Prostate gland (tissue), 2 donors: ENCODE measurements at regions not wholly inside any gene's neighbourhood (a gene's known extent, or its start where the extent isn't known, plus 50 kb on each side); places are given as distances from the start of the nearest gene placed in this dataset.

Source experiments
- DNase-seq: peaks from one replicate; pipeline ENCODE4 v3.0.0-alpha.2; 2019; ENCODE audit warnings: low spot score
- H3K27ac ChIP-seq, 2 donors: fragments of 200-600 bp; sonication (generic); 2 replicates each; pipeline ENCODE4 v1.5.1; 2017 to 2019
- H3K27me3 ChIP-seq: fragments of 200-600 bp; sonication (generic); replicated peaks from 2 replicates; pipeline ENCODE4 v1.5.1; 2019; ENCODE audit not compliant: insufficient read depth
- H3K36me3 ChIP-seq, 2 donors: fragments of 200-600 bp; sonication (generic); 1 replicate in 1 of 2; 2 replicates in 1 of 2; pipeline versions ENCODE4 v1.5.1 to v1.8.1; 2017 to 2019
- H3K4me1 ChIP-seq: fragments of 200-600 bp; sonication (generic); replicated peaks from 2 replicates; pipeline ENCODE4 v1.5.1; 2019
- H3K4me3 ChIP-seq, 2 donors: fragments of 200-600 bp; sonication (generic); 2 replicates each; pipeline ENCODE4 v1.5.1; 2017 to 2019
- H3K9me3 ChIP-seq: fragments of 200-600 bp; sonication (generic); 2 replicates; pipeline ENCODE4 v1.5.1; 2017
- POLR2A ChIP-seq: fragments of 450-650 bp; IDR thresholded peaks from one replicate; pipeline ENCODE4 v1.6.1; 2016; ENCODE audit warnings: antibody characterized with exemption, mild to moderate bottlenecking
- POLR2AphosphoS5 ChIP-seq: sonication (generic); formaldehyde crosslinking; IDR thresholded peaks from one replicate; pipeline ENCODE4 v1.6.1; 2017; ENCODE audit warnings: antibody characterized with exemption
- WGBS: methylation state at CpG from one replicate; pipeline ENCODE4 v1.1.5; 2018; 5-methylcytosine and 5-hydroxymethylcytosine counted together
- intact Hi-C: fragments of 100-400 bp; cut with DNase I; formaldehyde crosslinking; loops from one replicate; pipeline ENCODE4 v1.14.2; 2022
- TF ChIP-seq, protein P1 (sequence below), 4 experiments: fragments of 200-600 bp in 2 of 4; fragments of 450-650 bp in 2 of 4; sonication (generic) in 2 of 4; IDR thresholded peaks; 1 replicate in 3 of 4; 2 replicates in 1 of 4; pipeline ENCODE4 v1.5.1; 2016 to 2019; ENCODE audit warnings: antibody characterized with exemption in 4 of 4, mild to moderate bottlenecking in 2 of 4, moderate library complexity in 2 of 4

DNA sequence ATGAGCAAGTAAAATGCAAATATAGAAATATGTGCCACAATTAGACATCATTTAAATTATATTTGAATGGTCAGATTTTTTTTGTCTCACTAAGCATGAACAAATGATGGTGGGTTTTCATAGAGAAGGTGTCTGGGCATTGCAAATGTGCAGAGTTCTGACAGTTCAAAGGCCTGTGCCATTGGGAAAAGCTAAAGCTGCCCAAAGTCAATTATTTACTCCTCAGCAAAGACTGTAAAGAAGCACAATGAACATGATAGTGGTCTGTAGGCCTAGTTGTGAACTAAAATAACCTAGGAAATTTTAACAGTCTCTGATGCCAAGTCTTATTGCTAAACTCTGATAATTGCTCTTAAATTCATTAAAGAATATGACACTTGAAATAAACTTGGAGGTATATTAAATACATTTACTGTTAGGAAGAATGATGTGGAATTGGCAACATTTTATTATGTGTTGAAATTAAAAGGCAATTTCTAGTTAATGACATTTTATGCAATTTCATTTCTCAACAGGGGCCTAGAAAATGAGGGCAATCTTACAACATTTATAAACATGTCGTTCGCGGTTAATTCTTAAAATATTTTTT is 874.3 kb upstream of the ADAMTS5 start:
- Histone ChIP-seq H3K27me3 (no peaks in the 10 kb centered on the region), H3K36me3 (no peaks in the 10 kb centered on the region), H3K4me1 (no peaks in the 10 kb centered on the region), H3K9me3 (no peaks in the 10 kb centered on the region), H3K27ac (no peak overlapping the region), H3K4me3 (no peak overlapping the region)
- DNase-seq = no peak
- 95% methylated on average over 3 of the region's 3 CpGs for WGBS
- TF ChIP-seq, protein P1, sequence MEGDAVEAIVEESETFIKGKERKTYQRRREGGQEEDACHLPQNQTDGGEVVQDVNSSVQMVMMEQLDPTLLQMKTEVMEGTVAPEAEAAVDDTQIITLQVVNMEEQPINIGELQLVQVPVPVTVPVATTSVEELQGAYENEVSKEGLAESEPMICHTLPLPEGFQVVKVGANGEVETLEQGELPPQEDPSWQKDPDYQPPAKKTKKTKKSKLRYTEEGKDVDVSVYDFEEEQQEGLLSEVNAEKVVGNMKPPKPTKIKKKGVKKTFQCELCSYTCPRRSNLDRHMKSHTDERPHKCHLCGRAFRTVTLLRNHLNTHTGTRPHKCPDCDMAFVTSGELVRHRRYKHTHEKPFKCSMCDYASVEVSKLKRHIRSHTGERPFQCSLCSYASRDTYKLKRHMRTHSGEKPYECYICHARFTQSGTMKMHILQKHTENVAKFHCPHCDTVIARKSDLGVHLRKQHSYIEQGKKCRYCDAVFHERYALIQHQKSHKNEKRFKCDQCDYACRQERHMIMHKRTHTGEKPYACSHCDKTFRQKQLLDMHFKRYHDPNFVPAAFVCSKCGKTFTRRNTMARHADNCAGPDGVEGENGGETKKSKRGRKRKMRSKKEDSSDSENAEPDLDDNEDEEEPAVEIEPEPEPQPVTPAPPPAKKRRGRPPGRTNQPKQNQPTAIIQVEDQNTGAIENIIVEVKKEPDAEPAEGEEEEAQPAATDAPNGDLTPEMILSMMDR (IDR thresholded peaks at IDR 0.05) = no peak
- no peak for TF ChIP-seq POLR2A
- no peak for TF ChIP-seq POLR2AphosphoS5
- intact Hi-C loops = no loop called here

DNA sequence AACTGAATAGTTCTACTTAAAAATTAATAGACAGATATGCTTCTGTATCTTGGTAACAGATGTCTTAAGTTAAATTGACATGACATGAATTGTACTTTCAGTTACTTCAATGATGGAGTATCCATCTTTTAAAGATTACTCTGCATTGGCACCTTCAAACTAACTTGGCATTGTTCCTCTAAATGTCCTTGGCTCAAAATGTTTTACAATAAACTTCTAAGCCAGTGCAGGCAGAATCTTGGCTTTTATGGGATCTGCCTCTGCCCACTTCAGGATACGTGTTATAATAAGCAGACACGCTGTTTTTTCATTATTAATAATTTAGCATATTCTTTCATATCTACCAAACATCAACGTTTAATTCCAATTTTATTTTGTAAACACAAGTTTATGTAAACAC is 873.4 kb upstream of the ADAMTS5 start:
- peak; percentile 8 for DNase-seq
- no peaks in the 10 kb centered on the region for H3K36me3 ChIP-seq
- 13% methylated on average over 3 of the region's 3 CpGs for WGBS
- no peak overlapping the region for H3K4me3 ChIP-seq
- H3K4me1 ChIP-seq = no peaks in the 10 kb centered on the region
- no peaks in the 10 kb centered on the region for H3K27me3 ChIP-seq
- TF ChIP-seq POLR2AphosphoS5 (no peak), POLR2A (no peak)
- TF ChIP-seq, protein P1 (IDR thresholded peaks at IDR 0.05) = no peak
- H3K9me3 ChIP-seq = no peaks in the 10 kb centered on the region
- H3K27ac ChIP-seq = no peak overlapping the region
- intact Hi-C loops = no loop called here

DNA sequence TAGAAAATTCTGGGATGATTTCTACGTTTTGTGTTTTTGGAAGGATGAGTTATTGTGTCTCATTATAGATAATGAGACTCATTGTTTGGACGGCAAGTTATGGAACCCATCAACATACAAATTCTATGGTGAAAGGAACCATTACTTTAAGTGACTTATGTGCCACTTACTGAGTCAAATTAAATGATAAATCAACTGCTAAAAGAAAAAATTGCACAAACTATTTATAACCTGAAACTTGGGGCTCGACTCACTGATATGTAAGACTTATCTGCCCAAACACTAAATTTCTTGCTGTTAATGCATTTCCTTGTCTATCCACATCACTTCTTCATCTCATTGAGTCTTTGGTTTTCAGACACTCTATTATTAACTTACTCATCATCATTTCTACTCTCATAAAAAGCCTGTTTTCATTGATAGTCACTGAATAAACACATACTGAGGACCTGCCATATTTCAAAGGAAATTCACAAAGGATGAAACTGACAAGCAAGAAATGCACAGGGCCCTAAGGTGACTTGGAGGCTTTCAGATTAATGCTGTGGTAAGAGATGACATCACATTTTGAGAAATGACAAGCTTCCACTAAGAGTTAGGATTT is 872.7 kb upstream of the ADAMTS5 start:
- no peaks in the 10 kb centered on the region for H3K4me1 ChIP-seq
- intact Hi-C loops = no loop called here
- H3K36me3 ChIP-seq = no peaks in the 10 kb centered on the region
- DNase-seq = no peak
- 62% methylated on average over 3 of the region's 3 CpGs for WGBS
- H3K27ac ChIP-seq = no peak overlapping the region
- H3K9me3 ChIP-seq = no peaks in the 10 kb centered on the region
- no peak overlapping the region for H3K4me3 ChIP-seq
- TF ChIP-seq, protein P1 (IDR thresholded peaks at IDR 0.05) = no peak
- TF ChIP-seq POLR2AphosphoS5 = no peak
- TF ChIP-seq POLR2A = no peak
- no peaks in the 10 kb centered on the region for H3K27me3 ChIP-seq

DNA sequence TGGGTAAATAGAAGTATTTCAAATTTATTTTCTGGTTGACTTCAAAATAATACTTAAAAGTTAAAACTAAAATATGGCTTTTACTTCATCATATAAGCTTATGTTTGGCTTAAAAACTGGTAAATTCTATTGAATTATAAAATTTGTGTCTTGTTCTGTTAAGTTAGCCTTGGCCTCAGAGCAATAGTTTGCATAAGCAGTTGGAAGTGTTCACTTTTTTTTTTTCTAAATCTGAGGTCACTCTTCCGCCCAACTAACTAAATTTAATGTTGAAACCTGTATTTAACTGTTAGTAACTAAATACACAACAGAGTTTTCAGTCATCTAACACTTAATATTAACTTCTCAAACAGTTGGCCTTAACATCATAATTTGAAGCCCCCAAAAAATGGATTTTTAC is 871.7 kb upstream of the ADAMTS5 start:
- H3K9me3 ChIP-seq = no peaks in the 10 kb centered on the region
- intact Hi-C loops = no loop called here
- WGBS = 71% methylated on average over 1 of the region's 1 CpG
- no peak overlapping the region for H3K27ac ChIP-seq
- no peak for DNase-seq
- H3K27me3 ChIP-seq = no peaks in the 10 kb centered on the region
- H3K36me3 ChIP-seq = no peaks in the 10 kb centered on the region
- no peak overlapping the region for H3K4me3 ChIP-seq
- TF ChIP-seq POLR2A (no peak), POLR2AphosphoS5 (no peak)
- TF ChIP-seq, protein P1 (IDR thresholded peaks at IDR 0.05) = no peak
- H3K4me1 ChIP-seq = no peaks in the 10 kb centered on the region

DNA sequence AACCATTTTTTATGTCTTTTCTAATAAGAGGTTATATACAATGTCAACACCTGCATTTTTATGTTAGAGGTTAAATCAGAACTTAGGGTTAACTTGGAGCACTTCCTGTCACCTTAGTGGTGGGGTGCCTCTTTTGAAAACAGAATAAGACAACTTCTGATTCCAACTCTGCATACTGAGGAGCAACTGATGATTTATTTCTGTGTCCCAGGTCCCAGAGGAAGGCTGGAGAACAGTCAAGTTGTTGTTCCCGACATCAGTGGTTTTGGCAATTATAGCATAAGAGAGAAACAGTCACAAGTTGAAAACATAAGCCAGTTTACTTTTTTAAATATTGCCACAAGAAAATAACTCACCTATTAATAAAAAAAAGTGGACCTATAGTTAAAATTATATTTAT is 871.0 kb upstream of the ADAMTS5 start:
- no peak for TF ChIP-seq POLR2AphosphoS5
- TF ChIP-seq, protein P1 (IDR thresholded peaks at IDR 0.05) = no peak
- no peak for TF ChIP-seq POLR2A
- H3K9me3 ChIP-seq = no peaks in the 10 kb centered on the region
- no peaks in the 10 kb centered on the region for H3K4me1 ChIP-seq
- DNase-seq = no peak
- no peaks in the 10 kb centered on the region for H3K27me3 ChIP-seq
- H3K36me3 ChIP-seq = no peaks in the 10 kb centered on the region
- intact Hi-C loops = no loop called here
- H3K4me3 ChIP-seq = no peak overlapping the region
- H3K27ac ChIP-seq = no peak overlapping the region
- WGBS = 26% methylated on average over 1 of the region's 1 CpG
